ENCODE measurements at regions not wholly inside any gene's neighbourhood (a gene's known extent, or its start where the extent isn't known, plus 50 kb on each side); places are given as distances from the start of the nearest gene placed in this dataset.

GRCh38 chr16:64307431-64307830, 814.4 kb downstream of the CDH11 start:
- H3K4me3 ChIP-seq = no peak overlapping the region
- no peak overlapping the region for H3K27ac ChIP-seq
- H3K4me1 ChIP-seq = no peaks in the 10 kb centered on the region
- peaks cover 0 to 9% (median 0%) of the 10 kb centered on the region in 3 donors for H3K9me3 ChIP-seq
- intact Hi-C loops (cut with DNase I; ENCODE audit: low total_unique reads) = no loop called here
- H3K36me3 ChIP-seq = no peaks in the 10 kb centered on the region
- TF ChIP-seq, protein P1, sequence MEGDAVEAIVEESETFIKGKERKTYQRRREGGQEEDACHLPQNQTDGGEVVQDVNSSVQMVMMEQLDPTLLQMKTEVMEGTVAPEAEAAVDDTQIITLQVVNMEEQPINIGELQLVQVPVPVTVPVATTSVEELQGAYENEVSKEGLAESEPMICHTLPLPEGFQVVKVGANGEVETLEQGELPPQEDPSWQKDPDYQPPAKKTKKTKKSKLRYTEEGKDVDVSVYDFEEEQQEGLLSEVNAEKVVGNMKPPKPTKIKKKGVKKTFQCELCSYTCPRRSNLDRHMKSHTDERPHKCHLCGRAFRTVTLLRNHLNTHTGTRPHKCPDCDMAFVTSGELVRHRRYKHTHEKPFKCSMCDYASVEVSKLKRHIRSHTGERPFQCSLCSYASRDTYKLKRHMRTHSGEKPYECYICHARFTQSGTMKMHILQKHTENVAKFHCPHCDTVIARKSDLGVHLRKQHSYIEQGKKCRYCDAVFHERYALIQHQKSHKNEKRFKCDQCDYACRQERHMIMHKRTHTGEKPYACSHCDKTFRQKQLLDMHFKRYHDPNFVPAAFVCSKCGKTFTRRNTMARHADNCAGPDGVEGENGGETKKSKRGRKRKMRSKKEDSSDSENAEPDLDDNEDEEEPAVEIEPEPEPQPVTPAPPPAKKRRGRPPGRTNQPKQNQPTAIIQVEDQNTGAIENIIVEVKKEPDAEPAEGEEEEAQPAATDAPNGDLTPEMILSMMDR (IDR thresholded peaks at IDR 0.05) = no peak
- H3K27me3 ChIP-seq = no peaks in the 10 kb centered on the region
- no peak for DNase-seq

GRCh38 chr16:64305663-64306062, 816.2 kb downstream of the CDH11 start:
- Histone ChIP-seq H3K27ac (no peak overlapping the region), H3K4me3 (no peak overlapping the region), H3K27me3 (no peaks in the 10 kb centered on the region), H3K9me3 (peaks cover 0 to 9% (median 0%) of the 10 kb centered on the region in 3 donors), H3K36me3 (no peaks in the 10 kb centered on the region), H3K4me1 (no peaks in the 10 kb centered on the region)
- TF ChIP-seq, protein P1 (IDR thresholded peaks at IDR 0.05) = no peak
- DNase-seq = no peak
- intact Hi-C loops (cut with DNase I; ENCODE audit: low total_unique reads) = no loop called here

DNA sequence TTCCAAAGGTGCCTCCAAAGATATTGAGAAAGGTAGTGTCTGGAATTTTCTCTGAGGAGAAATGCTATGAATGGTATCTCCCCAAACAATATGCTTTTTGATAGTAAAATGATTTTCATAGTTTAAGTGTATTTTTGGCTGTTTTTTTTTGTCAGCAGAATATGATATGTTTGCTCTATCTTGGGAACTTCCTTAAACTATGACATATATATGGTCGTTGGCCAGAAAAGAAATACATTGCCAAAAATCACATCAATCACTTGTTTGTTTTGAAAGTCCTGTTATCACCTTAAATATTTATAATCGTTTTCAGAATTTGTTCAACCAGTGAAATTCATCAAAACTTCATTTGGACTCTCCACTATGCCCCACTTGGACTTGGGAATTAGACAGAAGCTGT, 816.9 kb downstream of the CDH11 start:
- TF ChIP-seq, protein P1 (IDR thresholded peaks at IDR 0.05) = no peak
- no peak for DNase-seq
- Histone ChIP-seq H3K4me1 (peaks cover 0 to 2% (median 0%) of the 10 kb centered on the region in 4 donors), H3K4me3 (no peak overlapping the region), H3K9me3 (peaks cover 0 to 9% (median 0%) of the 10 kb centered on the region in 3 donors), H3K36me3 (no peaks in the 10 kb centered on the region), H3K27me3 (no peaks in the 10 kb centered on the region), H3K27ac (no peak overlapping the region)
- intact Hi-C loops (cut with DNase I; ENCODE audit: low total_unique reads) = no loop called here

DNA sequence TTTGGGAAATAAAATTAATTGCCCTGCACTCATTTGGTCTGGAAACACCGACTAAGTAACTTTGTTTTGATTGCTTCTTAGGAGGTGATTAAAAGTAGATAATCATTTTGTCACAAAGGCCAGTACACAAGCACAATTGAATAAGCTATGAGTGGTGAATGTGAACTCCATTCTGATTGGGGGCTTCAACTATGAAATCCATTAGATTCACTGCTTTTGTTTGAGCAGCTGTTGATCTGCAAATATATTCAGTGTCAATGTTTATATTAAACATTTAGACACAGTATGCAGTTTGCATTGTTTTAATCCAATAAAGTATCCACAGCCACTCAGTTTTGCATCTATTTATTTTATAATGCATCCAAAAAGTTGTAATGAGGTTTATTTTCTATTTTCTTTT, 817.5 kb downstream of the CDH11 start:
- H3K9me3 ChIP-seq = peaks cover 0 to 5% (median 0%) of the 10 kb centered on the region in 3 donors
- H3K27ac ChIP-seq = no peak overlapping the region
- no peak for DNase-seq
- no peaks in the 10 kb centered on the region for H3K36me3 ChIP-seq
- H3K4me3 ChIP-seq = no peak overlapping the region
- TF ChIP-seq, protein P1 (IDR thresholded peaks at IDR 0.05) = no peak
- H3K27me3 ChIP-seq = no peaks in the 10 kb centered on the region
- intact Hi-C loops (cut with DNase I; ENCODE audit: low total_unique reads) = no loop called here
- peaks cover 0 to 2% (median 0%) of the 10 kb centered on the region in 4 donors for H3K4me1 ChIP-seq

- peaks cover 0 to 2% (median 0%) of the 10 kb centered on the region in 4 donors for H3K4me1 ChIP-seq
- TF ChIP-seq, protein P1 (IDR thresholded peaks at IDR 0.05) = no peak
- no peaks in the 10 kb centered on the region for H3K27me3 ChIP-seq
- no peaks in the 10 kb centered on the region for H3K36me3 ChIP-seq
- no peak overlapping the region for H3K27ac ChIP-seq
- DNase-seq = no peak
- no peaks in the 10 kb centered on the region for H3K9me3 ChIP-seq
- no peak overlapping the region for H3K4me3 ChIP-seq
- intact Hi-C loops (cut with DNase I; ENCODE audit: low total_unique reads) = no loop called here
Measured at GRCh38 chr16:64297863-64298600, 823.8 kb downstream of the CDH11 start.

All from tibial artery (tissue), 4 donors.